ENCODE measurements at regions not wholly inside any gene's neighbourhood (a gene's known extent, or its start where the extent isn't known, plus 50 kb on each side); places are given as distances from the start of the nearest gene placed in this dataset.

DNA sequence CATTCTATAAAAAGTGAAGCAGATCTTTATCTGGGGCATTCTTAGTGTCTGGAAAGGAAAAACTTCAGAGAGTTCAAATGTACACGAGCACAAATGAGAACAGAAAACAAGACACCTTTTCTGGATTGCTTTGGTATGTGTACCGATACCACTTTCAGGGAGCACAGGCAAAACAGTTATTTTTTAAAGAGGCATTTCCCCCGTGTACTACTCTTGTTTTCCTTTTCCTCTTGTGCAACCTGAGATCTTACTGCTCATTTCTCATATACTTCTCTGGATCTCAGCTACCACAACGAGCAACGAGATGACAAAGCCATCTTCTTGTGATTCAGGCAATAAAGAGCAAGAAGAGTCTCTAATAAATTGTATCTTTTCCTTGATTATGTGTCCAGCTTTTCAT lies 463.6 kb downstream of the SHQ1 start:
- no peak for DNase-seq

DNA sequence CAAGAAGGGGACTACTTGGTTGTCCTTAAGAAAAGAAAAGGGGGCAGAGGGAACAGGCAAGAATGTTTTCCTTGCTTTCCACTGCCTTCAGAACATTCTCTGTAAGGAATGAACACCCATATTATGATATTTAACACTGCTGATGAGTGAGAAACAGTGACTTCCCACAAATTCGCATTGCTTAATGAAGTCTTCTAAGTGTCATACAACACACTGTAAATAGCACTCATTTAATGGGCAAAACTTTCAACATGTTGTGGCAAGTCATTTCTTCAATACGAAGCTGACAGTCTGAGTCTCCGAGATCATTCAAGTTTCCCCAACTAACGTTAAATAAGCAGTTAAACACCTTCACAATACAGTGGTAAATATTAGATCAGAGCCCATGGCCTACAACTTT lies 464.4 kb downstream of the SHQ1 start:
- DNase-seq, result no peak

DNA sequence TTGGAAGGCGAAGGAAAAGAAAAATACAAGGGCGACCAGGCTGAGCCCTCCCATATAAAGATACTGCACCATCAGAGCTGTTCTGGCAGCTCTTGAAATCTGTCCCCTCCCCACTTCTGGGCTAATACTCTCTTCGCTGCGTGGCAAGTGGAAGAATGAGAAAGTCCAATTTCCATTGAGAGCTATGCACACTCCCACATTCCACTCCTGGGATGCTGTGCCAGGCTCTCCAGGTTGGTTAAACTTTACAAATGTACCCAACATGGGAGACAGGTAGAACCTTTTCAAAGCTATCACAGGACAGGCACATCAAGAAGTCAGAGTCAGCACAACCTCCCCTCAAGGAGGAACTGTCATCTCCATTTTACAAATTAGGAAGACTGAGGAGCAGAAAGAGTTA lies 465.0 kb downstream of the SHQ1 start:
- DNase-seq, result no peak

DNA sequence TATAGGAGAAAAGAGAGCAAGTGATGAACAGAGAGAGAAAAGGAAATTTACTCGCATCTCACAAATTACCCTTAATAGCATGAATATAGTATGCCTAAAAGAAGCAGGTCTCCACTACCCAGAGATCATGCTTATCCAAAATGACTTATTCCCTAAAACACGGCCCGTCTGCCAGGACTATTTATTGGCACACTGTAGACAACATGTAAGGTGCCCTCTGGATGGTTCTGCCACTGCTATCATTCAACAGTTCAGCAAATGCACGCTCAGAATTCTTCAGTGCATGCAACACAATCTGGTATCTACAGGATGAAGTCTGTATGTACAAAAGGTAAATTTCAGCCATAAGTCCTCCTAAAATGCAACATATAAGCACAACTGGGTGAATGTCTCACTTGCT lies 465.8 kb downstream of the SHQ1 start:
- no peak for DNase-seq

DNA sequence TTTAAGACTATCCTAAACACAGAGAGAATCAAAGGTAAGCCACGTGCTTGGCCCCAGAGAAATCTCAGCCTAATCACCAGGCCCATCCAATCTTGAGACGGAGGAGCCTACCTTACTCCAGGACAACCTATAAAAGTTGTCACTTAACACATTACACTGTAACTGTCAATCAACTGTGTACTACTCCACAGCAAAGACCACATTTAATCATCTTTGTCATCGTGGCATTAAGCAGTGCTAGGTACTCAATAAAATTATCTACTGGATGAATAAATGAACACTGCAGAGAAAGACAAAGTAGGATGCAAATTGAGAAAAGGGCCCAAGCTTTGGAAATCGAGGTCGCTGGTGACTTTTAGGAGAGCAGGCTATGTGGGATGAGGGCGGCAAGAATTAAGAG lies 466.7 kb downstream of the SHQ1 start:
- DNase-seq, result no peak

DNA sequence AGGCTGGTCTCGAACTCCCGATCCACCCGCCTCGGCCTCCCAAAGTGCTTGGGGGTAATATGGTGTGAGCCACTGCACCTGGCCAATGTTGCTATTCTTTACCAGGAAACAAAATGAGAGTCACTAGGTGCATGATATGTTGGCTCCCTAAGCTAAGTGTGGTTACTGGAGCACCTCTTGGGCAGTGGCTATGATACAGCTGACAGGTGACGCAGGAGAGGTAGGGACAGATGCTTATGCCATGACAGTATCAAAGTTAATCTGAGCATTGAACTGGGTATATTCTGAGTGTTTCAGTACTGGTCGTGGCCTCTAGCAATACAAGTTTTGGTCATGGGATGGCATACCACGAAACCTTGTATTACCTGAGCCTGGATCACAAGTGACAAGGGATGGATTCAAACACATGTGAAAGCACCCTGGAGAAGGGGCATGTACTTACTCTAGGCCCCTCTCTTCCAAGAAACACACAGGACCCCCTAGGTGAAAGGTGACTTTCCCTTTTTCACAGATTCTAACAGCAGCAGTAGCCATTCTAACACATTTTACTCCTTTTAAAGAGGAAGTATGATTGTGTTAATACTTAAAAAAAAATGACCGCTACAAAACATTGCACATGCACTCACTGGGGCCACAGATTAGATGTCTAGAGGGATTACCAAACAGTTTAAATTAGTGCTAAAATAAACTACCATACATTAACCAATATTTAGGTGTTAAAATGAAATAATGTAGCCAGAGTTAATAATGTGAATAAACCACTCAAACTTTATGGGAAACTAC lies 467.3 kb downstream of the SHQ1 start:
- DNase-seq, result no peak

DNA sequence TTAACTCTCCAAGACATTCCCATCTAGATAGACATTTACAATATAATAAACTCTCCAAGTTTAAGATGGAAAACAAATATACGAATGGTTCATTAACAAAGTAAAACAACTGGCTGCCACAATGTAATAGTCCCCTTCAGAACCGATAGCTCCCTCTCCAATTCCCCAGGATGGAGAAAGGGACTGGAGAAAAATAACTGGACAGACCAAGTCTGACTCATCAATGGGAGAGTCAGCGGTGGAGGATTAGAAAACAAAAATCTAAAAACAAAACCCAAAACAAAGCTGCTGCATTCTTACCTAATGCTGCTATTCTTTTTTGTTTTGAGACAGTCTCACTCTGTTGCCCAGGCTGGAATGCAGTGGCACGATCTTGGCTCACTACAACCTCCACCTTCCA lies 468.1 kb downstream of the SHQ1 start:
- no peak for DNase-seq

DNA sequence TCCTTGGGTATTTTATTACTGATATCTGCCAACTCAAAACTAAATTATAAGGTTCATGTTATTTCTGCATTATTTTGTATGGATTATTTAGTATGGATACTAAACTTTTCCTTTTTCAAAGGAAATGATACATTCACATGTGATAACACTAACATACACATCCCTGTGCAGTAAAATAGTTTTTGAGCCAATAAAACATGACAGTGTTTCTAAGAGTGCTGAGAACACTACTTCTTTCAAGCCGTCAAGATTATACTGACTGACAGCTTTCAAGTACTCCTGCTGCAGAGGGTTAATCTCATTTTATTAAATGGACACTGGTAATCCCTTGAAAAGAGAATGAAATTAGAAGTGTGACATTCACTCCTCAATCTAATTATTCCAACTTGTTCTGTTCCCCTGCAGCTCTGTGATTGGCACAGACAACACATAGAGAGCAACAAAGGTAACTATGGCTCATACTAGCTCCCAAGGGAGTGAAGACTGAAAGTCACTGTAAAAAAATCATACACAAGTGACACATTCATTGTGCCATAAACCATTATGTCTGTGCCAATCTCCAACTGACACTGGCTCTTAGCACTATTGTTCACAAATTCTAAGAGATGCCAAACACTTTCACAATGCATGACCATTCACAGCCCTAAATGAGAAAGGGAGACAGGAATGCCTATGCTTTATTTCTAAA lies 468.6 kb downstream of the SHQ1 start:
- no peak for DNase-seq

DNA sequence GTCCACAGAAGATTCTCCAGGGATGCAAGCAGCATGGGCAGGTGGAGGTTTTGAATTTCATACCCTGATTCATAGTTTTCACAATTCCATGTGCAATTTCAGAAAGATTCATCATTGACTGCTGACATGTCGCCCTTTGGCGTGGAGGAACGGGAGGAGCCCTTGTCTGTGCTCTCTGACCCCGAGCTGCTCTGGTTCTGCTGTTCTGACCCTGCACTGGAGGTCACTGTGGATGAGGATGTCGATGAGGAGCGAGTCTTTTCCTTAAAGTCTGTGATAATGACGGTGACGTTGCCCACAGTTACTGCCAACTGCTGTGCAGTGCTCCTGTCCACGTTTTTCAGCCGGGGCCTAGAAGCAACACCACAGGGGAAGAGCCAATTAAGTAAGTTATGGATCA lies 470.0 kb downstream of the SHQ1 start:
- no peak for DNase-seq

DNA sequence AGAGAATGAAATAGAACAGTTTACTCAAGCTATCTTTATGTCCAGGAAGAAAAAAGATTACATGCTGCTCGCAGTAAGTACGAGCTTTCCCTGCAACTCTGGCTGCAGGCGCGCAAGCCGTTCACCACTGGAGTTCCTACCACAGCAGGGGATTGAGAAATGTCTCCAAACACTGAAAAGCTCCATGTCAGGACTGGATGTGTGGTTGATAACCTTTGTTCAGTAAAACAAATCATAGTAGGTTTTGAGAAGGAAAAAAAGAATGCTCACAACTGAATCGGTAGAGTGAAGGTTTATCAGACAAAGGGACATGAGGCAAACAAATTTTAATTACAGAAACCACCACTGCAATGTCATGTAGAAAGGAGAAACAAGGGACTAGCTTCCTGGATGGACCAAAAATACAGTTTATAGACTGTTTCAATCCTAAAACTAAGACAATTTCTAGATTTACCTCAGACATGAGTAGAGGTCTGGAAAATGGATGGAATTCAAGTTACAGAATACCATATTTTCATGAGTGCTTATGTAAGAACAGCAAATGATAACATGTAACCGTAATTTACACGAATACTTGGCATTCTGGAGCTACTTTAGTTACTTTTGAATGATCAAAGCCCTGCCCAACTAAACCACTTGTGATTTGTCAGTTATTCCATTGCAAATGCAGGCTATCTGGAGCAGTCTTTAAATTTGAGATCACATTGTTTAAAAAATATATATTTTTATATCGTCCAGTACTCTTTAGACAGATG lies 471.1 kb downstream of the SHQ1 start:
- no peak for DNase-seq

DNA sequence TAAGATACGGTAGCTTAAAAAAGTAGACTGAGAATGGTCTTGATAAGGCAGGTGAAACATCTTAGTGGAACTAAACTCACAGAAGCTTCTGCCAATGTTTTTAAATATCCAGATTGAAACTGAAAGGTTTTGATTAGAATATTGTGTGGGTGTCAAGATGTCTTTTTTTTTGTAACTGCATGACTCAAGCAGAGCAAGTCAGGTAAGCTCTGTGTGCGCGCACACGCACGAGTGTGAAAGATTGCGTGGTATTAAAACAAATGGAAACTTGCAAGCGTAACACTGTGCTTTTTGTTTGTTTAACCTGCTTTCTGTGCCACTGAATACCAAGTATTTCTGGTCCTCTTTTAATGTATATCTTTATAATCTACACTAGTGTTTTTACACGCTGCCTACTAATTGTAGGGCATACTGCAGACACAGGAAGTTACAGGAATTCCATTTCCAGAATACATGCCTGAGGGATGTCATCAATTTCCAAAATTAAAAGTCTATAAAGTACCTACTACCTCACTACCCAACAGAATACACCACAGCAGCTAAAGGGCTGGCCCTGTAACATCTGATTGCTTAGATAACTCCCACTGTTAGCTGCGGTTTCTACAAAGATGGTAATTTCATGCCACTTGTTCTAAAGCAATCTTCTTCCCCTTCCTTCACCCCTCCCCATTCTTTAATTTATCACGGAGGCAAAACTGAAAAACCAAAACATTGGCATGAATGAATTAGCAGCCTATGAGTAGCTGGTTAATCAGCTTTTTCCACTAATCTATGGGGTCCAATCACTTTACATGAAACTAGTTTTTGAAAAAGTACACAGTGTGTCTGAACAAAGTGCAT lies 472.8 kb downstream of the SHQ1 start:
- no peak for DNase-seq

DNA sequence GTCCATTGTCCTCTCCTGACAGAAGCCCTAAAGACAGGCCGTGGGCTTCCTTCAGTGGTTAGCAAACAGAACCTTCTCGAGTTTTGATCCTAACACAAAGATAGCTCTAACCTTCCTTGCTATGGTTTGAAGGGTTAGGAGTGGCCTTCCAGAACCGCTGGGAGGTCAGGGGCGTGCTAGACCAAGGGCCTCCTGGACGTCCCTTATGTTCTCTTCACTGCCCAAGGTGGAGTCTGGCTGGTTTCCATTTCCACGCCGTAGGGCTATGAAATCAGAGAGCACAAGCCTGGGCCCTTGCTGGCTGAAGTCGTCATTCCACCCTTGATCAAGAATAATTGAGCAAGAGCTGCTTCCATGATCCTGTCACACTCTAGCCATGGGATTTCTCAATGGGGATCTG lies 475.1 kb downstream of the SHQ1 start:
- no peak for DNase-seq

DNA sequence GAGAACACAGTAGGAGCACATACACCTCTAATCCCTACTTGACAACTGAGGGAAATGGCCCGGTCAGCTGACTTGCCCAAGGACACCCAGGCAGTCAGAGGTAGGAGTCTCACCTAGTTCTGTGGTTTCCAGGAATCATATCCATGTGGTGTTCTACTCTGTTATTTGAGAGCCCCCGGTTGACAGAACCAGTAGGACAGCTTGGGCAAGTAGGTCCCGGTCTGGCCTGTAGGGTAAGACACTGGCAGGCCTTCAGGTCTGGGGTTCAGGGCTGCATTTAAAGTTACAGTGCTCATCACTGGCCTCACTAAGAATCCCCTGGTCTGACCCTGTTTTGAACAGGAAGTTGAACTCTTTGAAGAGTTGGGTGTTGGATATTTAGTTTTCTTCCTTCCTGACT lies 476.1 kb downstream of the SHQ1 start:
- DNase-seq, result no peak

DNA sequence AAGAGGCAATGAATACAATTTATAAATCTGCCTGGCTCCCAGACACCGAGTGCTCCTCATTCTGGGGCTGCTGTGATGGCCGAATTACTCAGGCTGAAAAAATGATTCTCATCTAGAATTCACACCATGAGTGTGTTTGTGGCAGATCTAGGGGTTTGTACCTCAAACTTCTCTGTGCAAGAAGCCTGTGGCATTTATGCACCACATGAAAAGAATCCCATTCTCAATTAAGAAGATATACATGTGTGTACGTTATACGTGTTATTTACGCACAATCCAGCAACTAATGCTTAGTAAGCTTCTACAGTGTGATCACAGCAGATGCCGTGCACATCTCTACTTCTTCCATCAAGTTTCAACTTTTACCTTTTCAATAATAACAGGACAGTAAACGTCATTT lies 476.8 kb downstream of the SHQ1 start:
- DNase-seq, result no peak

DNA sequence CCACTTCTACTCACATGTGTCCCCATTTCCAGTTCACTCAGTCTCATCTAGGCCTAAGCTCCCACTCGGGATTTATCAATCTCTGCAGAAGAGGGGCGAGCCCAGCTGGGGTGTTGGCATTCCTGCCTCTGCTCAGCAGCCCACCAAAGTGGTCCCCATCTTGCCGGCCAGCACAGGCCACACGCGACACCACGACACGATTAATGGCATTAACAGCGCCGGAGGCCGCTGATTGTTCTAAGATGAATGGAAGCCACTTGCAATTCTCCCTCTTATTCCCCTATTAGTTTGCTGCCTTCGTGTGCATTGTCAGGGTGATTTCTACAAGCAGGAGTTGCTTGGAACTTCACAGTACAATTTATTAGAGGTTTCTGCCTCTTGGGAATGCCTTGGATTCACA lies 477.3 kb downstream of the SHQ1 start:
- no peak for DNase-seq

DNA sequence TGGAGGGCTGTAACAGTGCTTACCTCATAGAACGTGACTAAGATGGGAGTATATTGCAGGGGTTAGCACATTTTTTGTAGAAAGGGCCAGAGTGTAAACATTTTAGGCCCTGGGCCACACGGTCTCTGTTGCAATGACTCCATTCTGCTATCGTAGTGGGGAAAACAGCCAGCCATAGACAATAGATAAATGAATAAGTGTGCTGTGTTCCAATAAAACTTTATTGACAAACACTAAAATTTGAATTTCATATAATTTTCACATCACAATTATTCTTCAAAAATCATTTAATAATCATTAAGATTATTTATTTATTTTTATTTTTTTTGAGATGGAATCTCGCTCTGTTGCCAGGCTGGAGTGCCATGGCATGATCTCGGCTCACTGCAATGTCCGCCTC lies 478.6 kb downstream of the SHQ1 start:
- no peak for DNase-seq

DNA sequence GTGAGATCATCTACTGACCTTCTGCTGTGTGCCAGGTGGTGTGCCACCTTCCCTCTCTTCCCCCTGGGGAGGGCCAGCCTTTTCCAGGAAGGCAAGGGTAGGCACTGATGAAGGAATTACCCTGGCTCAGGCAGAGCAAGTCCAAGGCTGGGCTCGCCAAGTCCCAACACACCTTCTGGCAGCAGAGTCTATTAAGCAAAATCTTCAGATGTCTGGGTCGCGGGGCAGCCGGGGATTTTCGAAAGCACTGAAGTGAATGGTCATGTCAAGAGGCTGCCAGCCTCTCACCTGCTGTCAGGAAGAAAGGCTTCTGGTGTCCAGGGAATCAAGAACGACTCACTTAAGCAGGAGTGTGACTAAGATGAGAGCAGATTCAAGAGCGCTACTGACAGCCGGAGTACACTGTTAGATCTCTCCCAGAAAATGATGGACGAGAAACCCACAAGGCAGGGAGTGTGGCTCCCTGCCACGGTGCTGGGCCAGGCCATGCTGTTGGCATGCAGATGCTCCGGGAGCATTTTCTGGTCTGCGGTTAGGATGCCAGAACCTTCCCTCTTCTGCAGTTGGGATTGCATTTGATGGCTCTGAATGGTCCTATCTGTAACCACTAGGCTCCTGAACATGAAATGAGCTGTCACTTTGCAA lies 479.8 kb downstream of the SHQ1 start:
- no peak for DNase-seq

DNA sequence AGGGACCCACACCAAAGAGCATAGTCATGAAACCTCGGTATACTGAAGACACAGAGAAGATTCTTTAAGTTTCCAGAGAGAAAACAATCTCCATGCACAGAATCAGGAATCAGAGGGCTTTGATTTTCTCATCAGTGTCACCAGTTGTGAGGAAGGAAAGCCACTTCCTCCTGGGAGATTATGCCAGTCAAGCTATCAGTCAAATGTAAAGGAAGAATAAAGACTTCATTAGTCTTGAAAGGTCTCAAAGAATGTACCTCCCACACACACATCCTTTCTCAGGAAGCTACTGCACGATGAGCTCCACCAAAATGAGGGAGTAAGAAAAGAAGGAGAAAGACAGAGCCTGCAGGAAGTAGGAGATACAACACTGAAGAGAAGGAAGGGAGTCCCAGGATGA lies 486.3 kb downstream of the SHQ1 start:
- no peak for DNase-seq

DNA sequence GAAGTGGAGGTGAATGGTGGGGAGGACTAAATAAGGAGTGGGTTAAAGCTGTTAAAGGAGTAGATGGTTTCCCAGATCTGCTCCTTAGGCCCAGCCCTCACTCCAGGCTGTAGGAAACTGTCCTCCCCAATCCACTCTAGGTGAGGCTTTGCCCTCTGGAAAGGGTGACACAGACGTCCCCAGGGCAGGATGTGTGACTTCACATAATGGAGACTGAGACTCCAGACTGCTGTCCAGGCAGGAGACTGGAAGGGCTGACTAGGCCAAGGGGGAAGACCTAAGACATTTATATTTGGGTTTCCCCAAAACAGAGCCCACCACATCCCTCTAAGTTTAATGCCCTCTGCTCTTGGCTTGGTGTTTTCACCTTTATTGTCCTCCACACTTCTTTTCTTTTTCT lies 488.5 kb downstream of the SHQ1 start:
- no peak for DNase-seq

DNA sequence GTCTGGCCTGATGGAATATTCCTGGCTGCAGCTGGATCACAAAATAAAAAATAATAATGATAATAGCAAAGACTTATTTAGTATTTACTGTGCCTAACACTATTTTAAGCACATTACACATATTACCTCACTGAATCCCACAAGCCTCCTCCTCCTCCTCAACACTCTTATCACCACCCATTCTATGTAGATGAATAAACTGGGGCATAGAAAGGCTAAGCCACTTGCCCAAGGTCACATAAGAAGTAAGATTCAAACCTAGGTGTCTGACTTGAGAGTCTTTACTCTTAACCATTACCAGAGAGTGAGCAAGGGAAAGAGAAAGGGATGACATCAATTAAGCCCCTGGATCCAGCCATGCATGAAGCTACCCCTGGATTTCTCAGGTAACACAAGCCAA lies 493.1 kb downstream of the SHQ1 start:
- DNase-seq, result no peak

DNA sequence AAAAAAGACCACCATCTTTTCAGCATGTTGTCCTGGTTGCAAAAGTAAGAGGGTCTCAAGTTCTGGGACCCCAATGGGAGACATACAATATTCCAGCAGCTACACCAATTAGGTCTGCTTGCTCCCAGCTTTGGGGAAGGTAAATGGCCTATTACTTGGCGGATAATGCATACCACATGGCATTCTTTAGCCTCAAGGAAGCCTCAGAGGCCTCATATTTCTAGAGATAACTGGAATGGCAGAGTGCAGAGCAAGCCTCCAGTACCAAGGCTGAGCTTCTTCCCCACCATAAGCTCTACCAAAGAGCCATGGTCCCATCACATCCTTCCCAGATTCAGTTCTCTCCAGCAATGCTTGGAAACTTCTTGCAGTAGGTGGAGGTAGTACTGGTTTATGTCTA lies 493.8 kb downstream of the SHQ1 start:
- DNase-seq, result no peak

DNA sequence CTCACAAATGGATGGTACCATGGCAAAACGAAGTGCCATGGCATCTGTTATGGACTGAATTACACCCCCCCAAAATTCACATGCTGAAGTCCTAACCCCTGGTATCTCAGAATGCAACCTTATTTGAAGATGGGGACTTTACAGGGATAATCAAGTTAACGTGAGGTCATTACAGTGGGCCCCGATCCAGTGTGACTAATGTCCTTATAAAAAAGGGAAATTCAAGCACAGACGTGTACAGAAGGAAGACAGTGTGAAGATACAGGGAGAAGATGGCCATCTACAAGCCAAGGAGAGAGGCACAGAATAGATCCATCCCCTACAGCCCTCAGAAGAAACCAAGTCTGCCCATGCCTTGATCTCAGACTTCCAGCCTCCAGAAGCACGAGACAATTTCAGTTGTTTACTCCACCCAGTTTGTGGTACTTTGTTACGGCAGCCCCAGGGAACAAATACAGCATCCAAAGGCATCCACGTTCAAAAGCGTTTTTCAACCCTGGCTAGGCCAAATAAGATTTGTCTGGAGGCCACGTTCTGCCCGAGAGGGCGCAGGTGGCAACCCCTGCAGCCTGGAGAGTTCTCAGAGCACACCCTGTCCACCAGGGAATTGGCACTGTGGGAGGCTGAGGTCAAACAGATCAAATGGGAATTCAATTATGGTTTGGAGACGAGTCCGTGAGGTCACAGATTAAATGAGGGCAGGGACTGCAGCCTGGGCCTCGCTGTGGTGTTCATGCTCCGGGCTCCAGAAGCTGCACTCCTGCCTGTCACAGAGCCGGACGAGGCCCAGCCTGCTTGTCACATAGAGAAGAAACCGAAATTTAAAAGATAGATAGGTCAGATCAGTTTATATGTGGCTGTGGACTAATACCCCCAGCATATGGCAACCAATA lies 494.8 kb downstream of the SHQ1 start:
- no peak for DNase-seq

Measured in SHP77 (cell line).